Astrocyte of the spinal cord (primary cell): ENCODE measurements at regions not wholly inside any gene's neighbourhood (a gene's known extent, or its start where the extent isn't known, plus 50 kb on each side); places are given as distances from the start of the nearest gene placed in this dataset.

Experiments
- DNase-seq: peaks from one replicate; pipeline ENCODE4 v3.0.0; 2011; ENCODE audit warnings: low read depth, low spot score
- H3K4me3 ChIP-seq: 2 replicates; pipeline ENCODE4 v1.5.1; 2011; ENCODE audit warnings: low read depth, mild to moderate bottlenecking, low read length, moderate library complexity
- CTCF ChIP-seq: IDR thresholded peaks from 2 replicates; pipeline ENCODE4 v1.5.1; 2012; ENCODE audit warnings: low read depth, mild to moderate bottlenecking, low read length, inconsistent platforms
- in situ Hi-C: cut with HindIII; loops from 2 replicates; pipeline ENCODE4 v1.10.0; 2017; ENCODE audit warnings: low sequenced_read_pairs

GRCh38 chr17:77548967-77549366, 408.2 kb downstream of the SEC14L1 start:
- H3K4me3 ChIP-seq: no peak overlapping the region
- no peak for DNase-seq
- TF ChIP-seq CTCF: no peak
- in situ Hi-C loops: no loop called here

GRCh38 chr17:77549726-77550366, 408.7 kb upstream of the TNRC6C start:
- in situ Hi-C loops: no loop called here

GRCh38 chr17:77553459-77554066, 404.9 kb upstream of the TNRC6C start:
- H3K4me3 ChIP-seq: no peak overlapping the region
- in situ Hi-C loops: no loop called here
- no peak for TF ChIP-seq CTCF
- no peak for DNase-seq

More at GRCh38 chr17:77549726-77550366, 408.7 kb upstream of the TNRC6C start:
- no peak for DNase-seq
- TF ChIP-seq CTCF: no peak
- H3K4me3 ChIP-seq: no peak overlapping the region

GRCh38 chr17:77555121-77555591, 403.3 kb upstream of the TNRC6C start:
- in situ Hi-C loops: no loop called here
- no peak for TF ChIP-seq CTCF
- no peak overlapping the region for H3K4me3 ChIP-seq
- DNase-seq: no peak

- H3K4me3 ChIP-seq: no peak overlapping the region
- no peak for TF ChIP-seq CTCF
- in situ Hi-C loops: no loop called here
- DNase-seq: peak; percentile 9
Observed at GRCh38 chr17:77555741-77556291, 402.7 kb upstream of the TNRC6C start.

- in situ Hi-C loops: no loop called here
- no peak for DNase-seq
- H3K4me3 ChIP-seq: no peak overlapping the region
- no peak for TF ChIP-seq CTCF
Observed at GRCh38 chr17:77556383-77557061, 402.0 kb upstream of the TNRC6C start.
